GM12872 (cell line): ENCODE measurements at regions not wholly inside any gene's neighbourhood (a gene's known extent, or its start where the extent isn't known, plus 50 kb on each side); places are given as distances from the start of the nearest gene placed in this dataset.

Experiments used
- CTCF ChIP-seq: IDR thresholded peaks from 3 replicates; pipeline ENCODE4 v1.5.1; 2011; ENCODE audit warnings: low read depth, mild to moderate bottlenecking, low read length, moderate library complexity; ENCODE audit not compliant: insufficient read depth

GRCh38 chr22:49257551-49257961, 570.1 kb downstream of the BRD1 start:
- TF ChIP-seq CTCF, result no peak

GRCh38 chr22:49255741-49256318, 571.8 kb downstream of the BRD1 start:
- no peak for TF ChIP-seq CTCF

GRCh38 chr22:49255154-49255553, 572.5 kb downstream of the BRD1 start:
- no peak for TF ChIP-seq CTCF

- no peak for TF ChIP-seq CTCF
Observed at GRCh38 chr22:49253656-49254055, 574.0 kb downstream of the BRD1 start.

- no peak for TF ChIP-seq CTCF
Observed at GRCh38 chr22:49251371-49251770, 576.3 kb downstream of the BRD1 start.

- TF ChIP-seq CTCF, result no peak
Observed at GRCh38 chr22:49247194-49247924, 580.3 kb downstream of the BRD1 start.

- no peak for TF ChIP-seq CTCF
Observed at GRCh38 chr22:49244466-49245420, 582.9 kb downstream of the BRD1 start.
